HEK293 (cell line): ENCODE measurements at regions not wholly inside any gene's neighbourhood (a gene's known extent, or its start where the extent isn't known, plus 50 kb on each side); places are given as distances from the start of the nearest gene placed in this dataset.

Experiments
- CTCF ChIA-PET: fragments of 350-600 bp; formaldehyde crosslinking; extraction: SDS; loops from one replicate; lab custom pipeline; 2021; ENCODE audit warnings: antibody characterized with exemption; lab: Yijun Ruan, JAX
- POLR2A ChIA-PET: fragments of 300-600 bp; formaldehyde crosslinking; extraction: SDS; loops from one replicate; lab custom pipeline; 2020; ENCODE audit warnings: antibody characterized with exemption, inconsistent platforms; lab: Yijun Ruan, JAX
- H3K27ac ChIP-seq: fragments of 200-500 bp; sonication (Bioruptor generic); 2 replicates; pipeline ENCODE4 v1.5.1; 2014; ENCODE audit warnings: low read depth, low read length, control low read depth, inconsistent platforms; ENCODE audit errors: extremely low read depth
- H3K36me3 ChIP-seq, 2 experiments: fragments of 200-500 bp in 1 of 2; sonication (Bioruptor generic) in 1 of 2; 1 replicate in 1 of 2; 2 replicates in 1 of 2; pipeline ENCODE4 v1.5.1; 2014 to 2017; ENCODE audit warnings: inconsistent platforms in 2 of 2, low read length in 2 of 2; ENCODE audit not compliant: control insufficient read depth in 2 of 2, insufficient read depth in 1 of 2
- H3K4me1 ChIP-seq: fragments of 200-500 bp; sonication (Bioruptor generic); 2 replicates; pipeline ENCODE4 v1.5.1; 2014; ENCODE audit warnings: mild to moderate bottlenecking, low read length, inconsistent platforms; ENCODE audit not compliant: control insufficient read depth, insufficient read depth
- H3K4me3 ChIP-seq: 2 replicates; pipeline ENCODE4 v1.5.1; 2011; ENCODE audit warnings: low read depth, mild to moderate bottlenecking, control low read depth, low read length, moderate library complexity
- H3K9me3 ChIP-seq: fragments of 200-500 bp; sonication (Bioruptor generic); 2 replicates; pipeline ENCODE4 v1.5.1; 2014; ENCODE audit warnings: low read depth, low read length, inconsistent platforms; ENCODE audit not compliant: control insufficient read depth, insufficient read depth
- FEZF1 ChIP-seq: fragments of 450-650 bp; formaldehyde crosslinking; IDR thresholded peaks from 2 replicates; pipeline ENCODE4 v1.5.1; 2016; ENCODE audit warnings: missing biosample characterization, missing genetic modification characterization
- IKZF3 ChIP-seq: fragments of 450-650 bp; IDR thresholded peaks from 2 replicates; pipeline ENCODE4 v1.5.0; 2018; ENCODE audit warnings: missing biosample characterization, mild to moderate bottlenecking, missing genetic modification characterization, moderate library complexity
- MYNN ChIP-seq: fragments of 450-650 bp; formaldehyde crosslinking; IDR thresholded peaks from 2 replicates; pipeline ENCODE4 v1.5.1; 2016; ENCODE audit warnings: missing biosample characterization, missing genetic modification characterization, borderline replicate concordance
- MZF1 ChIP-seq: fragments of 450-650 bp; formaldehyde crosslinking; IDR thresholded peaks from 2 replicates; pipeline ENCODE4 v1.5.1; 2017; ENCODE audit warnings: missing biosample characterization, missing genetic modification characterization, borderline replicate concordance
- PRDM10 ChIP-seq: fragments of 450-650 bp; formaldehyde crosslinking; IDR thresholded peaks from 2 replicates; pipeline ENCODE4 v1.5.1; 2016; ENCODE audit warnings: missing biosample characterization, missing genetic modification characterization
- ZBTB11 ChIP-seq: fragments of 450-650 bp; formaldehyde crosslinking; conservative IDR thresholded peaks from 2 replicates; pipeline ENCODE4 v1.5.1; 2016; ENCODE audit warnings: low read depth, missing biosample characterization, missing genetic modification characterization
- ZBTB8A ChIP-seq: fragments of 450-650 bp; formaldehyde crosslinking; IDR thresholded peaks from 2 replicates; pipeline ENCODE4 v1.5.1; 2016; ENCODE audit warnings: missing biosample characterization, missing genetic modification characterization
- ZNF10 ChIP-seq: fragments of 450-650 bp; formaldehyde crosslinking; IDR thresholded peaks from 2 replicates; pipeline ENCODE4 v1.5.1; 2017; ENCODE audit warnings: missing biosample characterization, missing genetic modification characterization
- ZNF133 ChIP-seq: fragments of 450-650 bp; formaldehyde crosslinking; IDR thresholded peaks from 2 replicates; pipeline ENCODE4 v1.5.1; 2016; ENCODE audit warnings: missing biosample characterization, missing genetic modification characterization
- ZNF140 ChIP-seq: fragments of 450-650 bp; formaldehyde crosslinking; IDR thresholded peaks from 2 replicates; pipeline ENCODE4 v1.5.1; 2016; ENCODE audit warnings: missing biosample characterization, missing genetic modification characterization
- ZNF169 ChIP-seq: fragments of 450-650 bp; formaldehyde crosslinking; IDR thresholded peaks from 2 replicates; pipeline ENCODE4 v1.5.1; 2016; ENCODE audit warnings: missing biosample characterization, missing genetic modification characterization
- ZNF341 ChIP-seq: fragments of 450-650 bp; formaldehyde crosslinking; IDR thresholded peaks from 2 replicates; pipeline ENCODE4; 2016; ENCODE audit warnings: low read depth, missing biosample characterization, missing genetic modification characterization
- ZNF350 ChIP-seq: fragments of 450-650 bp; formaldehyde crosslinking; IDR thresholded peaks from 2 replicates; pipeline ENCODE4 v1.5.0; 2017; ENCODE audit warnings: missing biosample characterization, mild to moderate bottlenecking, missing genetic modification characterization
- ZNF426 ChIP-seq: fragments of 450-650 bp; formaldehyde crosslinking; IDR thresholded peaks from 2 replicates; pipeline ENCODE4 v1.5.1; 2017; ENCODE audit warnings: missing biosample characterization, missing genetic modification characterization, mild to moderate bottlenecking, inconsistent platforms, moderate library complexity
- ZNF433 ChIP-seq: fragments of 450-650 bp; formaldehyde crosslinking; IDR thresholded peaks from 2 replicates; pipeline ENCODE4 v1.5.1; 2016; ENCODE audit warnings: missing biosample characterization, missing genetic modification characterization, low read depth
- ZNF510 ChIP-seq: fragments of 450-650 bp; formaldehyde crosslinking; IDR thresholded peaks from 2 replicates; pipeline ENCODE4 v1.5.1; 2018; ENCODE audit warnings: mild to moderate bottlenecking, missing genetic modification characterization, missing biosample characterization; ENCODE audit not compliant: insufficient replicate concordance
- ZNF555 ChIP-seq: fragments of 450-650 bp; formaldehyde crosslinking; conservative IDR thresholded peaks from 2 replicates; pipeline ENCODE4 v1.5.1; 2017; ENCODE audit warnings: missing biosample characterization, mild to moderate bottlenecking, missing genetic modification characterization, inconsistent platforms
- ZNF560 ChIP-seq: fragments of 450-650 bp; formaldehyde crosslinking; IDR thresholded peaks from 2 replicates; pipeline ENCODE4 v1.5.1; 2017; ENCODE audit warnings: missing biosample characterization, missing genetic modification characterization, borderline replicate concordance
- ZNF571 ChIP-seq: fragments of 450-650 bp; formaldehyde crosslinking; IDR thresholded peaks from 2 replicates; pipeline ENCODE4 v1.5.0; 2017; ENCODE audit warnings: missing biosample characterization, missing genetic modification characterization
- ZNF600 ChIP-seq: fragments of 450-650 bp; formaldehyde crosslinking; IDR thresholded peaks from 2 replicates; pipeline ENCODE4 v1.5.1; 2016; ENCODE audit warnings: missing biosample characterization, missing genetic modification characterization
- ZNF654 ChIP-seq: fragments of 450-650 bp; formaldehyde crosslinking; IDR thresholded peaks from 2 replicates; pipeline ENCODE4 v1.5.1; 2016; ENCODE audit warnings: low read depth, missing biosample characterization, missing genetic modification characterization
- ZNF707 ChIP-seq: fragments of 450-650 bp; formaldehyde crosslinking; IDR thresholded peaks from 2 replicates; pipeline ENCODE4 v1.5.1; 2016; ENCODE audit warnings: missing biosample characterization, missing genetic modification characterization
- TF ChIP-seq, protein P1 (sequence below): fragments of 450-650 bp; formaldehyde crosslinking; IDR thresholded peaks from 2 replicates; pipeline ENCODE4 v1.5.1; 2016; ENCODE audit warnings: missing biosample characterization, missing genetic modification characterization
- TF ChIP-seq, protein P2 (sequence below): fragments of 450-650 bp; formaldehyde crosslinking; IDR thresholded peaks from 2 replicates; pipeline ENCODE4 v1.5.1; 2016; ENCODE audit warnings: missing biosample characterization, missing genetic modification characterization

DNA sequence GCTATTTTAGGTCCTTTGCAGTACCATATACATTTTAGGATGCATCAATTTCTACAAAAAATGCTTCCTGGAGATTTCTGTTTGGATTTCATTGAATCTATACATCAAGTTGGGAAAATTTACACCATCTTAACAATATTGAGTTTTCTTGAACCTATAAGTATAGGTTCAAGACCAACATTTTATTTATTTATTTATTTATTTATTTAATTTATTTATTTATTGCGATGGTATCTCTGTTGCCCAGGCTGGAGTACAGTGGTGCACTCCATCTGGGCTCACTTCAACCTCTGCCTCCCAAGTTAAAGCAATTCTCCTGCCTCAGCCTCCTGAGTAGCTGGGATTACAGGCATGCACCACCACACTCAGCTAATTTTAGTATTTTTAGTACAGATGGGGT is 125.0 kb upstream of the HS3ST2 start (continued):
- peak; percentile 50 for TF ChIP-seq ZBTB11 (tag by site-specific recombination)
- TF ChIP-seq ZNF350 (tag by site-specific recombination) = no peak
- TF ChIP-seq, protein P1, sequence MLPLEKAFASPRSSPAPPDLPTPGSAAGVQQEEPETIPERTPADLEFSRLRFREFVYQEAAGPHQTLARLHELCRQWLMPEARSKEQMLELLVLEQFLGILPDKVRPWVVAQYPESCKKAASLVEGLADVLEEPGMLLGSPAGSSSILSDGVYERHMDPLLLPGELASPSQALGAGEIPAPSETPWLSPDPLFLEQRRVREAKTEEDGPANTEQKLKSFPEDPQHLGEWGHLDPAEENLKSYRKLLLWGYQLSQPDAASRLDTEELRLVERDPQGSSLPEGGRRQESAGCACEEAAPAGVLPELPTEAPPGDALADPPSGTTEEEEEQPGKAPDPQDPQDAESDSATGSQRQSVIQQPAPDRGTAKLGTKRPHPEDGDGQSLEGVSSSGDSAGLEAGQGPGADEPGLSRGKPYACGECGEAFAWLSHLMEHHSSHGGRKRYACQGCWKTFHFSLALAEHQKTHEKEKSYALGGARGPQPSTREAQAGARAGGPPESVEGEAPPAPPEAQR (tag by site-specific recombination) = no peak
- no peak for TF ChIP-seq ZNF133
- peak; percentile 55; the same call in 1 of the 2 replicates for TF ChIP-seq ZNF560
- peak; percentile 50; the same call in 1 of the 2 replicates for TF ChIP-seq ZNF433 (tag by site-specific recombination)
- peak; percentile 42; the same call in 1 of the 2 replicates for TF ChIP-seq ZNF140
- no peak for TF ChIP-seq ZNF707 (tag by site-specific recombination)
- TF ChIP-seq ZNF654 (tag by site-specific recombination) = peak; percentile 15; the same call in 1 of the 2 replicates
- TF ChIP-seq ZNF510 (tag by site-specific recombination) = peak; percentile 40
- 0 out of 2 replicates have a peak, but pooled peaks have one; percentile 25 for TF ChIP-seq ZBTB8A (tag by site-specific recombination)
- TF ChIP-seq FEZF1 (tag by site-specific recombination) = no peak
- no peak for TF ChIP-seq MYNN (tag by site-specific recombination)
- TF ChIP-seq ZNF571 (tag by site-specific recombination) = no peak
- peak; percentile 54 for TF ChIP-seq ZNF426 (tag by site-specific recombination)
- TF ChIP-seq ZNF555 (tag by site-specific recombination) = peak; percentile 40
- TF ChIP-seq PRDM10 = no peak
- no peak for TF ChIP-seq ZNF10
- TF ChIP-seq, all 188 proteins: peak for 13

DNA sequence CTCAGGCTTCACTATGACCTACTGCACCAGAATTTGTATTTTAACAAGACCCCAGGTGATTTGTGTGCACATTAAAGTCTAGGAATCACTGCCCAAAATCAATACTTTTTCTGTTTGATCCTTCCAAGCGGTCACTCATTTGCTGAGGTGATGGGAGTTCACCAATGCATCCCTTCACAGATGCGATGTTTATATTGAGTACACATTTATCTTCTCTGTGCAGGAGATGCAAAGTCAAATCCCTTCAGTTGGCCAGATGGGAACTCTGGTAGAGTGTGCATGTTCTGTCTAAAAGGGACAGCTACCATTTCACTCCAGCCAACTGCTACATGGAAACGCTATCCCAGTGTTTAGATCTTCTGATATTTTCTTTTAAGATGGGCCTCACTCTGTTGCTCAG is 122.6 kb upstream of the HS3ST2 start:
- Histone ChIP-seq H3K9me3 (no peaks in the 10 kb centered on the region), H3K27ac (no peak overlapping the region), H3K4me1 (no peaks in the 10 kb centered on the region), H3K36me3 (no peaks in the 10 kb centered on the region), H3K4me3 (no peak overlapping the region)
- CTCF ChIA-PET = no interaction called here
- TF ChIP-seq, protein P2, sequence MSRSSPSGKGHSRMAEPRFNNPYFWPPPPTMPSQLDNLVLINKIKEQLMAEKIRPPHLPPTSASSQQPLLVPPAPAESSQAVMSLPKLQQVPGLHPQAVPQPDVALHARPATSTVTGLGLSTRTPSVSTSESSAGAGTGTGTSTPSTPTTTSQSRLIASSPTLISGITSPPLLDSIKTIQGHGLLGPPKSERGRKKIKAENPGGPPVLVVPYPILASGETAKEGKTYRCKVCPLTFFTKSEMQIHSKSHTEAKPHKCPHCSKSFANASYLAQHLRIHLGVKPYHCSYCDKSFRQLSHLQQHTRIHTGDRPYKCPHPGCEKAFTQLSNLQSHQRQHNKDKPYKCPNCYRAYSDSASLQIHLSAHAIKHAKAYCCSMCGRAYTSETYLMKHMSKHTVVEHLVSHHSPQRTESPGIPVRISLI (tag by site-specific recombination) = no peak
- TF ChIP-seq ZNF341 (no peak), IKZF3 (tag by site-specific recombination) (no peak), MZF1 (tag by site-specific recombination) (no peak), ZNF600 (tag by site-specific recombination) (no peak), ZNF169 (tag by site-specific recombination) (no peak)
- POLR2A ChIA-PET = no interaction called here
